ENCODE measurements at regions not wholly inside any gene's neighbourhood (a gene's known extent, or its start where the extent isn't known, plus 50 kb on each side); places are given as distances from the start of the nearest gene placed in this dataset.

GRCh38 chr4:180207921-180208320, 2035.3 kb upstream of the TENM3 start:
- DNase-seq = no peak

- DNase-seq = no peak
Measured at GRCh38 chr4:180217070-180217469, 2026.1 kb upstream of the TENM3 start.

DNA sequence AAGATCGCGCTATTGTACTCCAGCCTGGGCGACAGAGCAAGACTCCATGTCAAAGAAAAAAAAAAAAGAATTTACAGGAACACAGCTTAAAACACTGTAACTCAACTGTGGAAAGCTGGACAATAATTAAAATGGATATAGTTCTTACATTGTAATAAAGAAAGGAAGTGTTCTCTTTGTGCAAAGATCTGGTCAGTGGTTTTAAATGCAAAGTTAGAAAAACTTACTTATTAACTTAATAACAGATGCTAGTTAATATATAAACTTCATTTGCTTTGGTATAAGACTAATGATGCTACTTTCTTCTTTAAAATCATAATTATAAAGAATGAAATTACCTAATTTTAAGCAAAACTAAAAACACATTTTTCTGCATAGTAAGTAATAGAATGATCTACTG, 2024.1 kb upstream of the TENM3 start:
- DNase-seq = no peak

DNA sequence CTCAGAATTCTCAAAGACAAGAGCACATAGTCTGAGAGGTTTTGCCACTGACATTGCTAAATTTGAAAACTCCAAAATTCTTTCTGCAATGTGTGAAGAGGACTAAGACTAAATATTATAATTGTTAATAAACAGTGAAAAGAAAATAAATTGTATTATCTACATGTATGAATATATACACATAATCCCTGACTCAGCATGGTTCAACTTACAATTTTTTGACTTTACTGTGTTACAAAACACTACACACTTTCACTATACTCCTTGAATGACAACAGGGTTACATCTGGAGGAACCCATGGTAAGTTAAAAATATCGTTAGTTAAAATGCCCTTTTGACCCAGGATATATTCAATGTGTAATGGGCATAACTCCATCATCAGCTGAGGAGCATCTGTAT, 2017.2 kb upstream of the TENM3 start:
- no peak for DNase-seq

GRCh38 chr4:180234730-180235129, 2008.5 kb upstream of the TENM3 start:
- DNase-seq = no peak

GRCh38 chr4:180240670-180241069, 2002.5 kb upstream of the TENM3 start:
- no peak for DNase-seq

- DNase-seq = no peak
Measured at GRCh38 chr4:180253419-180253818, 1989.8 kb upstream of the TENM3 start.

- no peak for DNase-seq
Measured at GRCh38 chr4:180261346-180261745, 1981.9 kb upstream of the TENM3 start.

GRCh38 chr4:180280076-180280475, 1963.1 kb upstream of the TENM3 start:
- no peak for DNase-seq

DNA sequence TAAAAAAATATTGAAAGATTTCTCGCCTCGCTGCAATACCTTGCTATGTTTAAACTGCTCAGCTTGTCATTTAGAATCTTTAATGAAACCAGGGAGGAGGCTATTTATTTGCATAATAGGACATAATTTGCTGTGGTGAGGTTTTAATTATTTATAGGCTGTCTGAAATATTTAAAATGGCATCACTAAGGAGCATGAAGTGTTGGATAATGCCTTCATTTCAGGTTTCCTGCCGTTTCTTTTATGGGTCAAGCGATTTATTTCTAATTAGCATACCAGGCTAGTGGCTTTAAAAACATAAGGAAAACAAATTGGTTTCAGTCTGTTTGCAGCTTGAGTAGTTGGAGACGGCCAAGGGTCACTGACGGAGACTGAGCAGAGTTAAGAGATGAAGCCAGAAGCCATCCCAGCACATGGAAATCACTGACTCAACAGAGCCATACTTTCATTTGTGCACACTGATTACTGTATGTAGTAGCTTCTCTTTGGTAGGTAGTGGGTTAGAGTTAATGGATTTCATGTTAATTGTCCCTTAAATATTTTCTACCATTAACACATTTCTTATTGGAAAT, 1962.4 kb upstream of the TENM3 start:
- no peak for DNase-seq

- DNase-seq = no peak
Measured at GRCh38 chr4:180281724-180282123, 1961.5 kb upstream of the TENM3 start.

DNA sequence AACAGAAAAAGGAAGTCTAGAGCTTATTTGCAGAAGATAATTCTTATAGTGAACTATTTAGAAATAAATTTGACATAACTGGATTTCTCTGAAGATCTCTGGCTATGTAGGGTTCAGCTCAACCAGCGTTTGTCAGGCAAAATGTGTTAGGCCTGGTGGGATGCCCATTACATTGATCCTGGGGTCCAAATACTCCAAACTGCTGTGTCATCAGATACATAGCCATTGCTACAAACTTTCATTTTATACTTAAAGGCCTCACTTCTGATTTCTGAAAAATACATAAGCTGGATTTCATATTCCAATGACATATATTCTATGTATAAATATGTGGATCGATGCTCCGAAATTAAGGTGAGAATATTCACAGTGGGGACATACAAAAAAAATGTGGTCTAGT, 1958.9 kb upstream of the TENM3 start:
- DNase-seq = no peak

DNA sequence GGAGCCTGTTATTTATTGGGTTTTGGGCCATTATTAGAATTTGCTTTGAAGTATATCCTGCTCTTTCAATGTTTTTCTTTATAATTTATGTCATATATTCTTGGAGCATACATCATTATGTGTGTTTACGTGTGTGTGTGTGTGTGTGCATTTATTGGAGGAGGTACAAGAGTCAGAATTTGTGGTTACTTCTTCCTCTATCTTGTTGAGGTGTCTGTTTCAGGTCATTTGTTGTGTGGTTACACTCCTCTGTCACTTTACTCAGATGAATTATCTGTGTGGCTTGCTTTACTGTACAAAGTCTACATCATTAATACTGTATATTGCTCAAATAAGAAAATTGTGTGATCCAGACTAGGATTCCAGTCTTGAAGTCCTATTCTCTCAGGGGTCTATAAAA, 1957.4 kb upstream of the TENM3 start:
- DNase-seq = no peak

DNA sequence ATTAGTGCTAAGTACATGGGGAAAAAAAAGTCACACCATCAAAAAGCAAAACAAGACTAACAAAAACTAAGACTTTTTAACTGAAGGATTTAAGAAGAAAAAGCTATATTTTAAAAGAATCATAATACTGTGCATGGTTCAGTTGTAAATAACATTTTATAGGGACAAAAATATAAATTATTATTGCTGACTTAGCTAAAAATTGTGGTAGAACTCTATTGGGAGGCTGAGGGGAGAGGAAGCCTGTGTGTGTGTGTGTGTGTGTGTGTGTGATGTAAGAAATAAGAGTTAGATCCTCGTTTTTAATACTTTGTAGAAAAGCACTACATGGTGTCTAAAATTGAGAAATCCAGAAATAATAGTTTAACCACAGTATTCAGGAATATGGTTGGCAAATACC, 1950.9 kb upstream of the TENM3 start:
- no peak for DNase-seq

DNA sequence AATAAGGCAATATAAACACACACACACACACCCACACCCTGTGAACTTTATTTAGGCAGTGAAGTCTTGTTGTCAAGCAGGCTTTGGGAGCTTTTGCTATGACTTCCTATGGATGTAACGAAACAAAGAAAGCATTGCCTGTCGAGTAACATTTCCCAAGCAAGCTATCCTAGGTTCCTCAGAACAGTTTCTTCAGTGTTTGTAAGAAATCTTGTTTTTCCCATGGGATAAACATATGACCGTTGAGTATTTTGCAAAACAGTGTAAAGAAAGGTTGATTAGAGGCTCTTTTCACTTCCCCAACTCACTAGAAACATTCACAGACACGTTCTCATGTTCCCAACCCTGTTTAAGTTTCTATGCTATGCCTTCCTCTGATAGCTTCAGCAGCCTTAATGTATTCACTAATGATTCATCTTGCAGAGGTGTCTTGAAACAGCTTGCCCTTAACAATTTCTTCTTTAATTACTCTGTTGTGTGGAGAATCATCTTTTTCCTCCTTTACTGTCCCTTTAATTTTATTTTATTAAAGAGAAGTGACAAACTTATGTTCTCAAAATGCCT, 1947.1 kb upstream of the TENM3 start:
- DNase-seq = no peak

DNA sequence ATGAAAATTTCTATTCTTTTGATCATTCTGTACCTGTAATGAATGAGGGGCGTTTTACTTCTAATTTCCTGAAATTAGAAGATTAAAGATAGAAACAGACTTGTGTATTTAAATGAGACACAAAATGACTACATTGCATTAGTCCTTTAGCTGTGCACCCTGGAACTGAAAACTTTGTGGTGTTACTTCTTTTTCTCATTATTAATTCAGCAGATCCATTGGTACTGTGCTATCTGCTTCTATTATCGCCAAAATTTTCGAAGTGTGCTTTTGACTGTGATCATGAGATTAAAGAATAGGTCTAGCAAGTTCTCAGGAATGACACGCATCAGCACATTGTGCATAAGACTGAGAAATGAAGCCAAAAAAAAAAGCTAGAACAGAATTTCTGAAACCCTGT, 1938.9 kb upstream of the TENM3 start:
- no peak for DNase-seq

DNA sequence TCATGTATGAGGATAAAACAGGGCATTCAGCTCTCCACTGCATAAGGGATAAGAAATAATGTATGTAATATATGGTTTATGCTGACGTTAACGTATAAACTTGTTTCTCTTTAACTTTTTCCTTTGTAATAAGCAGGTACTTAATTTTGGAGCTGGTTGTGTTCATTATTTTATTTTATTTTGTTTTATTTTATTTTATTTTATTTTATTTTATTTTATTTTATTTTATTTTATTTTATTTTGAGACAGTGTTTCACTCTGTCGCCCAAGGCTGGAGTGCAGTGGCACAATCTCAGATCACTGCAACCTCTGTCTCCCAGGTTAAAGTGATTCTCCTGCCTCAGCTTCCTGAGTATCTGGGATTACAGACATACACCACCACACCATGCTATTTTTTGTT, 1932.6 kb upstream of the TENM3 start:
- DNase-seq = no peak

DNA sequence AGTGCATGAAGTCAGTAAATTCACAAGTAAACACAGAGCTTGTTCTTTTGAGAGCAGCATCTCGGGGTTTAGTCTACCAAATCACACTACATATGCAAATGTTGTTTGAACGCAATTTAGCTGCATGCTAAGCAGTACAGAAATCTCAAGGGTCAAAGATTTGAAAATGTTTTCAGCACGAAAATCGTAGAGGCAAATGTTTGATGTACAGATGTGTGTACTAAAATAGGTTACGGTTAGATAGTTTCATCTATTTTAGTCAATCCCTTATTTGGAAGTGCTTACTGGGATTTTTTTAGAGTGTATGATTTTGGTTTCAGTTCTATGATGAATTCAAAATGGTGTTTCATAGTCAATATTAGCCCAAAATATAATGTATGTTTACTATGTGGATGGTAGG, 1928.2 kb upstream of the TENM3 start:
- DNase-seq = no peak

- DNase-seq = no peak
Measured at GRCh38 chr4:180330521-180330920, 1912.7 kb upstream of the TENM3 start.

GRCh38 chr4:180333162-180333561, 1910.0 kb upstream of the TENM3 start:
- DNase-seq = no peak

GRCh38 chr4:180335566-180335965, 1907.6 kb upstream of the TENM3 start:
- no peak for DNase-seq

GRCh38 chr4:180336494-180337090, 1906.6 kb upstream of the TENM3 start:
- DNase-seq = no peak

GRCh38 chr4:180341926-180342325, 1901.3 kb upstream of the TENM3 start:
- no peak for DNase-seq

DNA sequence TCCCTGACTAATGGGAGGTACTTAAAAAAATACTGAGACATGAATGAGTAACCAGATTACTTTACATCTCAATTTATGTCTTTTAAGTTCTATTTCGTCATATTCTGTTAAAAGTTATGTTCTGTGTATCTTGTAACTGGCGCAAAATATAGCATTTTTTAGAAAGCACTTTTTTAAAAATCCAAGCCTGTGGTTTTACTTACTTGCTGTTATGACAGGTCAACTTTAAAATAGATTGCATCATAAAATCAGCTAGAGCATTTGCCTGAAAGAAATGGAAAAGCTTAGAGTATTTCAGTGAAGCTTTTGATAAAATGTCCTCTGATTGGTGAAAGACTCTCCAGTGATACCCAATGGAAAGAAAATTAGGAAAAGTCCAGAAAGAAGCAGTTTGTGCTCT, 1892.3 kb upstream of the TENM3 start:
- no peak for DNase-seq

GRCh38 chr4:180356766-180357165, 1886.4 kb upstream of the TENM3 start:
- no peak for DNase-seq
